Muscle layer of colon (tissue), 2 donors: ENCODE measurements at regions not wholly inside any gene's neighbourhood (a gene's known extent, or its start where the extent isn't known, plus 50 kb on each side); places are given as distances from the start of the nearest gene placed in this dataset.

Experiments used
- H3K27ac ChIP-seq: one replicate; pipeline ENCODE4 v1.7.0; 2013; ENCODE audit warnings: low read depth, mild to moderate bottlenecking, low read length, moderate library complexity
- H3K27me3 ChIP-seq, 2 donors: one replicate each; pipeline ENCODE4 v1.7.0; 2013; ENCODE audit warnings: low read length in 2 of 2, mild to moderate bottlenecking in 2 of 2; ENCODE audit not compliant: insufficient read depth in 2 of 2, control insufficient read depth in 1 of 2
- H3K36me3 ChIP-seq: one replicate; pipeline ENCODE4 v1.7.0; 2013; ENCODE audit warnings: mild to moderate bottlenecking, low read length; ENCODE audit not compliant: insufficient read depth
- H3K4me1 ChIP-seq: one replicate; pipeline ENCODE4 v1.7.0; 2013; ENCODE audit warnings: mild to moderate bottlenecking, low read length; ENCODE audit not compliant: insufficient read depth
- H3K4me3 ChIP-seq, 2 donors: one replicate each; pipeline ENCODE4 v1.7.0; 2013; ENCODE audit warnings: low read length in 2 of 2, low read depth in 1 of 2, mild to moderate bottlenecking in 1 of 2, moderate library complexity in 1 of 2
- H3K9ac ChIP-seq: one replicate; pipeline ENCODE4 v1.7.0; 2013; ENCODE audit warnings: low read length
- H3K9me3 ChIP-seq: one replicate; pipeline ENCODE4 v1.7.0; 2013; ENCODE audit warnings: mild to moderate bottlenecking, low read length
- donor health status: abdominal sarcoma.
- donor health status: Adenocarcinoma of cecum.

DNA sequence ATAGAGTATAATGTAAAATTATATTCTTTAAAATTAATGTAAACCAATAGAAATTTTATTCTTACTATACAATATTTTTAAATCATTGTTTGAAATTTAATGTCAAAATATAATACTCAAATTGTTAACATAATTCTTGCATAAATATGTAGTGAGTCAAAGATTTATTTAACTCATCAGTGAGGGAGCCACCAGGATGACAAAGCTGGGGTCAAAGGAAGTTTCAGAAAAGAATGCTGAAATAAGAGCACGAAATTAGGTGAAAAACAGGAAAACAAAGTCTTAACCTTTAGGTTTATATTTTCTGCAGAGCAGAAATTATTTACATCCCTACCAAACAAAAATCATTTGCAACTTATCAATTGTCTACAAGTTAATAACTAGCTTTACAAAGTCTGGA, 74.1 kb downstream of the DIPK2A start:
- H3K9me3 ChIP-seq = no peaks in the 10 kb centered on the region
- no peaks in the 10 kb centered on the region for H3K27me3 ChIP-seq
- H3K4me3 ChIP-seq = no peak overlapping the region
- no peak overlapping the region for H3K9ac ChIP-seq
- H3K36me3 ChIP-seq = no peaks in the 10 kb centered on the region
- H3K4me1 ChIP-seq = no peaks in the 10 kb centered on the region
- no peak overlapping the region for H3K27ac ChIP-seq

DNA sequence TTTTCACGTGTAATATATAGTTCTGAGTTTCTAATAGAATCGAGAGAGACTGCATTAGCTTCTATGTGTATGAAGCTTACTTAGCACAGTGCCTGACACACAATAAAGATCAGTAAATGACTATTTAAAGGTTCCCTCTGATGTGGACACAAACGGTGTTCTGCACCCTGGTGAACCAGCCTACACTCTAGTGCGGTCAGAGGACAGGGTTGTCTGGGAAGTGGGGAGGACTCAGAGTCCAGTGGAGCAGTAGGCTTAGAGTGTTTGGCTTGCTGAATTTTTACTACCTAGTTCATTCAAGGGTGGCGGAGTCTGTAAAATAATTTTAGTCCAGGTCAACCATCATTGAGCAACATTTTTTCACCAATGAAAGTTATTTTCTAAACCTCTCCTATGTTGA, 77.8 kb downstream of the DIPK2A start:
- no peak overlapping the region for H3K4me3 ChIP-seq
- H3K27me3 ChIP-seq = no peaks in the 10 kb centered on the region
- no peak overlapping the region for H3K27ac ChIP-seq
- no peak overlapping the region for H3K9ac ChIP-seq
- no peaks in the 10 kb centered on the region for H3K36me3 ChIP-seq
- no peaks in the 10 kb centered on the region for H3K9me3 ChIP-seq
- no peaks in the 10 kb centered on the region for H3K4me1 ChIP-seq

DNA sequence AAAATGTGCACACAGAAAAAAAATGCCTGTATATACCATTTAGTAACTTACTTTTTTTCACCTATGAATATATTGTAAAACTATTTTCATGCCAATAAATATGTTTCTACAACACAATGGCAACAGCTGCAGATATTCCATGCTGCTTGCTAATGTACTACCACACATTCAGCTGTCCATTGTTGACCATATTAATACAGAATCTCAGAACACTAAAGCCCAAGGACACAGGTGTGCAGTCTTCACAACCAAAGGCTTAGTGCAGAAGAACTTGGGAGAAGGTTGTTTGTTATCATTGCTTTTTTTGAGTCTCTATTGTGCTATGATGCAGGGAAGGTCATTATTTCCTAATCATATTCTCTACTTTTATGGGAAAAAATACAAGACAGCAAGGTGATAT, 79.6 kb downstream of the DIPK2A start:
- H3K4me1 ChIP-seq = no peaks in the 10 kb centered on the region

DNA sequence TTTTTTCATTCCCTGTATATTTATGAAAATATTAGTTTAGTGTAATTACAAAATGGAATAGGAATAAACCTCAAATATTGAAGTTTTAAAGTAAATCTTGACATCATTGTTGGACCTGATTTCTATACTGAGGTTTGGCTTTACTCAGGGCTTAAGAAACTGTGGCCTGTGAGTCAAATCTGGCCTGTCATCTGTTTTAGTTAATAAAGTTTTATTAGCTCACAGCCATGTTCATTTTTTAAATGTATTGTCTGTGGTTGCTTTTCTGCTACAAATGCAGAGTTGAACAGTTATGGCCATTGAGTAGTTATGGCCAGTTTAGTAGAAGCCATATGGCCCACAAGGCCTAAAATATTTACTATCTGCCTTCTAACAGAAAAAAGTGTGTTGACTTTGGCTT, 80.7 kb downstream of the DIPK2A start:
- no peak overlapping the region for H3K27ac ChIP-seq
- H3K4me1 ChIP-seq = no peaks in the 10 kb centered on the region
- no peak overlapping the region for H3K4me3 ChIP-seq
- H3K9me3 ChIP-seq = no peaks in the 10 kb centered on the region
- no peaks in the 10 kb centered on the region for H3K36me3 ChIP-seq
- H3K27me3 ChIP-seq = no peaks in the 10 kb centered on the region
- no peak overlapping the region for H3K9ac ChIP-seq

More for the DNA sequence above, 79.6 kb downstream of the DIPK2A start:
- Histone ChIP-seq H3K4me3 (no peak overlapping the region), H3K36me3 (no peaks in the 10 kb centered on the region), H3K27ac (no peak overlapping the region), H3K9ac (no peak overlapping the region), H3K9me3 (no peaks in the 10 kb centered on the region), H3K27me3 (no peaks in the 10 kb centered on the region)

DNA sequence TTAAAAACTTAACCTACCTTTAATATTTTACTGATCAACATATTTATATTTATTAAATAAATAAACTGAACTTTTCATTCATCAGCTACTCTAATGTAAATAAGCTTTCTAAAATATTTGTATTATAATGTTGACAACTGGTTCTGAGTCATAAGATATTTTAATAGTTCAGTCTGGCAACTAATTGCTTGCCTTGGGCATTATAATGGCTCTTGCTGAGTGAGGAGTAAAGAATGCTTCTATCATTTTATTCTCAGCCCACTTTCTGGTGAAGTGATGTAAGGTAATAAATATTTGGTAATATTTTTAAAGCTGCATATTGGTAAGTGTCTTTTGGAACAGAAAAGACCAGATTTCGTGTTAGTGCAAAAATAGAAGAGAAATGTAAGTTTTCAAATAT, 81.5 kb downstream of the DIPK2A start:
- no peak overlapping the region for H3K4me3 ChIP-seq
- no peak overlapping the region for H3K27ac ChIP-seq
- H3K36me3 ChIP-seq = no peaks in the 10 kb centered on the region
- no peaks in the 10 kb centered on the region for H3K9me3 ChIP-seq
- no peaks in the 10 kb centered on the region for H3K27me3 ChIP-seq
- H3K4me1 ChIP-seq = no peaks in the 10 kb centered on the region
- H3K9ac ChIP-seq = no peak overlapping the region

DNA sequence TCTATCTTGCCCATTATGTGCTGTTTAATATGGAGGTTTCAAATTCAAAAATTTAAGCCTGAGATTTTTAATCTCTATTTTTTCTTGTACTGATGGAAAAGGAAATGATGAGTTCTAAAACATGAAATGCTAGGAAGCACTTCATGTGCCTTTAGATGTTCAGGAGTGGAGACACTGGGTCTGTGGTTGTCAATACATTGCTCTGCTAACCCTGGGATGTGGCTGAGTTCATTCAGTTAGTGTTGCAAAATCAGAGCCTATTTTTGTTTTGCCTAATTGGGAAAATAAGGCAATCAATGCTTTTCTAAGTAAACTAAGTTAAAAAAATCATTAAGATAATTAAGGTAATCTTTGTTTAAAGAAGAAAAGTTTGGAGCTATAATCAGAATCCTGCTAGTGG, 83.1 kb downstream of the DIPK2A start:
- no peak overlapping the region for H3K9ac ChIP-seq
- no peaks in the 10 kb centered on the region for H3K4me1 ChIP-seq
- no peak overlapping the region for H3K4me3 ChIP-seq
- H3K27me3 ChIP-seq = no peaks in the 10 kb centered on the region
- no peaks in the 10 kb centered on the region for H3K9me3 ChIP-seq
- H3K27ac ChIP-seq = no peak overlapping the region
- no peaks in the 10 kb centered on the region for H3K36me3 ChIP-seq

DNA sequence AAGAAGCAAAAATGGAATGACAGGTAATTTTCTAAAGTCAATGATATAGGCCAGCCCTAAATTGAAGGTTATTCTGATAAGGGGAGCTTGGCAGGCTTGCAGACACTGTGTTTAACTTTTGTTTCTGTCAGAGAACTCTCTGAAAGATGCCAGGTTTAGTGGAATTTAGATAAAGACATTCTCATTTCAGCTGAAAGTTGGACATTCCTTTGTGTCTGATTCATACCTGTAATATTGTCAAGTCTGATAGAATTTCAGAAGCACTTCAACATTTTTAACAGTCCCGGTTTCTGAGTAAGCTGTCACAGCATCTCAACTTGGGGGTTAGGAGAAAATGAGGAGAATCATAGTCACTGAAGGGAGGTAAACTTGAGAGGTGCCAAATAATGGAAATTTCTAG, 84.0 kb downstream of the DIPK2A start:
- no peak overlapping the region for H3K4me3 ChIP-seq
- H3K4me1 ChIP-seq = no peaks in the 10 kb centered on the region
- H3K9ac ChIP-seq = no peak overlapping the region
- no peaks in the 10 kb centered on the region for H3K27me3 ChIP-seq
- no peak overlapping the region for H3K27ac ChIP-seq
- no peaks in the 10 kb centered on the region for H3K9me3 ChIP-seq
- no peaks in the 10 kb centered on the region for H3K36me3 ChIP-seq

DNA sequence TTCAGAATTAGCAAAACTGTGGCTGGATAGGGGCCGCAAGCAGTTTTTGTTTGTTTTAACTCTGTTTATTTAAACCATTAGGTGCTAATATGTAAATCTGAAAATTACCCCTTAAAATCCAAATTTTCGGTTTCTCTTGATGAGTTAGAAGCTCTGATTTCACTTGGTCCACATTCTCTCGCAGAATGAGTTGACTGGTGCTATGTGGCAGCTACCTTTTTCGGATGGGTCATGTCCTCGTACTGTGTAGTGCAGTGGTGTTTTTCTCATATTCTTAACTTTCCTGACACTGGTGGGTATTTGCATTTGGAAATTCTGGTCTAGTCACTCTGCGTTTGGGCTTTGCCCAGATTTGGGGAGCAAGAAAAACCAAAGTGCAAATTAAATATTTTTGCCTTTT, 87.1 kb downstream of the DIPK2A start:
- Histone ChIP-seq H3K4me3 (no peak overlapping the region), H3K9me3 (no peaks in the 10 kb centered on the region), H3K9ac (no peak overlapping the region), H3K36me3 (no peaks in the 10 kb centered on the region), H3K4me1 (no peaks in the 10 kb centered on the region), H3K27ac (no peak overlapping the region), H3K27me3 (no peaks in the 10 kb centered on the region)

DNA sequence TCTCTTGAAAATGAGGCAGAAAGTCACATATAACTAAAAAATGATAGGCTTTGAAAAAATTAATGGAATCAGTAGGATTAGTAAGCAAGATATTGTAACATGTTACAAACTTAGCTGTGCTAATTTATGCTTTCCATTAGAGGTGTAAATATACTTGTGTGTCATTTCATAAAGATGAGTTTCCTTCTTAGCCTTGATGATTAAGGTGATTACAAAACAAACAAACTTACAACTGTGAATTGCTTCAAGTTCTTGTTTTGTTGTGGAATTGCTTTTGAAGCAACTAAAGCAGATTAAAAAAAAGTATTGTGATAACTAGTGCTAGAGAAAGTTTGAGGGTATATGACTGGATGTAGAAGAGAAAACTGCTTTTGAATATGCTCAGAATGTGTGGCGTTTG, 87.9 kb downstream of the DIPK2A start:
- Histone ChIP-seq H3K4me1 (no peaks in the 10 kb centered on the region), H3K36me3 (no peaks in the 10 kb centered on the region), H3K4me3 (no peak overlapping the region), H3K9ac (no peak overlapping the region), H3K27ac (no peak overlapping the region), H3K27me3 (no peaks in the 10 kb centered on the region), H3K9me3 (no peaks in the 10 kb centered on the region)

DNA sequence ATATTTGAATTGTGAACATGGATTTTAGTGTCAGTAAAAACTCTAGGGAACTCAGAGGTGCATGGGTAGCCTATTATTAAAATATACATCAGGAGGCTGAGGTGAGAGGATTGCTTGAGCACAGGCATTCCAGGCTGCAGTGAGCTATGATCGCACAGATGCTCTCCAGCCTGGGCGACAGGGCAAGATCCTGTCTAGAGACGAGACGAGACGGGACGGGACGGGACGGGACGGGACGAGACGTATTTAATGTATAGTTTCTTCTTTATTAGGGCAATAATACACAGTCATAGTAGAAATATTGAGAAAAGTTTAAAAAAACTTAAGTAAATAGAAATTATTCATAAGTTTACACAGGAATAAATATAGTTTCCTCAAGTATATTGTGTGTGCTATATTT, 89.3 kb downstream of the DIPK2A start:
- no peaks in the 10 kb centered on the region for H3K27me3 ChIP-seq
- H3K4me3 ChIP-seq = no peak overlapping the region
- no peaks in the 10 kb centered on the region for H3K4me1 ChIP-seq
- no peak overlapping the region for H3K27ac ChIP-seq
- no peak overlapping the region for H3K9ac ChIP-seq
- no peaks in the 10 kb centered on the region for H3K36me3 ChIP-seq
- H3K9me3 ChIP-seq = no peaks in the 10 kb centered on the region

DNA sequence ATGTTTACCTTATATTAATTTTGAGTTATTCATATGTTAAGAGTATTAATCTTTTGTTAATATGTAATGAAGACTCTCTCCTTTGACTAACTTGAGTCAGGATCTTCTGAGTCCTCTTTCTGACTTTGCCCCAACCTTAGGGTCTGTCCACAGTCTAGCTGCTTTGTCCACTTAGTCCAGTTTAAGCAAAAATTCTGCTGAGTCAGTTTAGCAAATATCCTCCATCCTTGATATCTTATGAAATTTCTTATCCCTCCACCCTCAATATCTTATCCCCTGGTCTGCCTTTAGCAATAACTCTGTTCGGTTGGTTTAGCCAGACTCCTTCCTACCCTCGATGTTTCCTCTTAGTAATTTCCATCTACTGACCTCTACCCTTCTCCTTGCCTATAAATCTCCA, 91.7 kb downstream of the DIPK2A start:
- no peak overlapping the region for H3K4me3 ChIP-seq
- no peaks in the 10 kb centered on the region for H3K9me3 ChIP-seq
- H3K36me3 ChIP-seq = no peaks in the 10 kb centered on the region
- no peaks in the 10 kb centered on the region for H3K27me3 ChIP-seq
- no peak overlapping the region for H3K27ac ChIP-seq
- no peak overlapping the region for H3K9ac ChIP-seq
- H3K4me1 ChIP-seq = no peaks in the 10 kb centered on the region

DNA sequence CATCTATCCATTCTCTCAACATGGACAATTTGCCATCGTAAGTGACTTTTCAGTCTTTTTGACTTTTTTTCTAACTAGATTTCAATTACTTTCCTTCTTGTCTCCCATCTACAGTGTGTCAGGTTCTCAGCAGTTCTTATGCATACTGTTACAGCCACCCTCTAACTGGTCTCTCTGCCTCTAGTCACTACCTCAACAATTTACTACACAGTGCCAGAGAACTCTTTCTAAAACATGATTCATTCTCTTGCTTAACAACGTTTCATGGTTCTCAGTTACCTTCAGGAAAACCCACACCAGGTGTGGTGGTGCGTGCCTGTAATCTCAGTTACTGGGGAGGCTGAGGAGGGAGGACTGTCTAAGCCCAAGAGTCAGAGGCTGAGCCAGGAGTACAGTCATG, 95.4 kb downstream of the DIPK2A start:
- H3K27me3 ChIP-seq = no peaks in the 10 kb centered on the region
- H3K36me3 ChIP-seq = no peaks in the 10 kb centered on the region
- H3K4me1 ChIP-seq = no peaks in the 10 kb centered on the region
- no peaks in the 10 kb centered on the region for H3K9me3 ChIP-seq
- no peak overlapping the region for H3K4me3 ChIP-seq
- H3K27ac ChIP-seq = no peak overlapping the region
- no peak overlapping the region for H3K9ac ChIP-seq
